Naive thymus-derived CD4-positive, alpha-beta T cell (primary cell): ENCODE measurements at regions not wholly inside any gene's neighbourhood (a gene's known extent, or its start where the extent isn't known, plus 50 kb on each side); places are given as distances from the start of the nearest gene placed in this dataset.

ENCODE experiments used
- ATAC-seq: fragments of 150-1000 bp; cut with Tn5 transposase; 2 replicates; pipeline ENCODE4 v1.10.0; 2021; ENCODE audit warnings: mild to moderate bottlenecking, moderate library complexity
- CTCF ChIA-PET: fragments of 350-600 bp; sonication (Branson Sonifier 250); formaldehyde crosslinking; loops from one replicate; lab custom pipeline; 2021; ENCODE audit warnings: antibody characterized with exemption; lab: Charles Lee
- POLR2A ChIA-PET: fragments of 350-600 bp; sonication (Branson Sonifier 250); formaldehyde crosslinking; loops from one replicate; lab custom pipeline; 2021; ENCODE audit warnings: antibody characterized with exemption, inconsistent platforms; lab: Charles Lee
- DNase-seq, 9 donors: peaks; one replicate each; pipeline versions ENCODE4 v3.0.0 to v3.0.0-alpha.2; 2020 to 2022; ENCODE audit warnings: mixed read lengths in 1 of 9
- H3K27ac ChIP-seq: one replicate; pipeline ENCODE4 v1.7.0; 2013; ENCODE audit warnings: mild to moderate bottlenecking, low read depth, low read length, moderate library complexity
- H3K27me3 ChIP-seq, 2 donors: one replicate each; pipeline ENCODE4 v1.7.0; 2013; ENCODE audit warnings: low read length in 2 of 2, mild to moderate bottlenecking in 2 of 2, moderate library complexity in 2 of 2; ENCODE audit not compliant: control insufficient read depth in 2 of 2, insufficient read depth in 2 of 2
- H3K36me3 ChIP-seq, 3 experiments: 1 replicate in 2 of 3; 2 replicates in 1 of 3; pipeline ENCODE4 v1.7.0; 2013; ENCODE audit warnings: low read length in 3 of 3, mild to moderate bottlenecking in 3 of 3, moderate library complexity in 1 of 3; ENCODE audit not compliant: insufficient read depth in 3 of 3, control insufficient read depth in 2 of 3
- H3K4me1 ChIP-seq, 2 donors: one replicate each; pipeline ENCODE4 v1.7.0; 2013; ENCODE audit warnings: low read length in 2 of 2, mild to moderate bottlenecking in 2 of 2, moderate library complexity in 1 of 2; ENCODE audit not compliant: control insufficient read depth in 2 of 2, insufficient read depth in 2 of 2
- H3K4me3 ChIP-seq: 2 replicates; pipeline ENCODE4 v1.7.0; 2013; ENCODE audit warnings: mild to moderate bottlenecking, low read length
- H3K9me3 ChIP-seq, 3 experiments: 1 replicate in 2 of 3; 2 replicates in 1 of 3; pipeline ENCODE4 v1.7.0; 2013; ENCODE audit warnings: low read length in 3 of 3; ENCODE audit not compliant: control insufficient read depth in 2 of 3
- H3K27ac Mint-ChIP-seq, 9 donors: one replicate each; pipeline ENCODE4 v1.8.0; 2020 to 2022; ENCODE audit warnings: mixed read lengths in 9 of 9, mild to moderate bottlenecking in 8 of 9, moderate library complexity in 5 of 9, inconsistent platforms in 2 of 9
- H3K27me3 Mint-ChIP-seq, 5 donors: one replicate each; pipeline ENCODE4 v1.8.0; 2021 to 2022; ENCODE audit warnings: mixed read lengths in 5 of 5, mild to moderate bottlenecking in 1 of 5
- H3K36me3 Mint-ChIP-seq, 5 donors: one replicate each; pipeline ENCODE4 v1.8.0; 2020 to 2022; ENCODE audit warnings: mixed read lengths in 5 of 5, mild to moderate bottlenecking in 3 of 5, inconsistent platforms in 1 of 5
- H3K4me1 Mint-ChIP-seq, 7 donors: one replicate each; pipeline ENCODE4 v1.8.0; 2020 to 2022; ENCODE audit warnings: mixed read lengths in 7 of 7, mild to moderate bottlenecking in 3 of 7, inconsistent platforms in 1 of 7
- H3K4me3 Mint-ChIP-seq, 10 donors: one replicate each; pipeline ENCODE4 v1.8.0; 2020 to 2022; ENCODE audit warnings: mild to moderate bottlenecking in 10 of 10, mixed read lengths in 10 of 10, moderate library complexity in 6 of 10, inconsistent platforms in 2 of 10
- H3K9me3 Mint-ChIP-seq, 11 donors: one replicate each; pipeline ENCODE4 v1.8.0; 2020 to 2022; ENCODE audit warnings: mixed read lengths in 11 of 11, mild to moderate bottlenecking in 4 of 11, inconsistent platforms in 1 of 11, moderate library complexity in 1 of 11
- intact Hi-C, 2 donors: fragments of 100-400 bp; cut with micrococcal nuclease; formaldehyde crosslinking; loops; one replicate each; pipeline ENCODE4 v1.15.1; 2023

GRCh38 chr16:6160871-6161270 lies 1063.3 kb upstream of the EEF2KMT start:
- ATAC-seq (no peak), DNase-seq (no peak)
- Histone ChIP-seq H3K9me3 (no peaks in the 10 kb centered on the region), H3K27ac (no peak overlapping the region), H3K4me1 (no peaks in the 10 kb centered on the region), H3K4me3 (no peak overlapping the region), H3K36me3 (no peaks in the 10 kb centered on the region), H3K27me3 (no peaks in the 10 kb centered on the region)
- no peak overlapping the region for H3K4me3 Mint-ChIP-seq
- H3K36me3 Mint-ChIP-seq, result peaks cover 0 to 1% (median 0%) of the 10 kb centered on the region in 5 donors
- intact Hi-C loops, result no loop called here
- POLR2A ChIA-PET, result no interaction called here
- CTCF ChIA-PET, result no interaction called here
- no peaks in the 10 kb centered on the region for H3K4me1 Mint-ChIP-seq
- no peaks in the 10 kb centered on the region for H3K27me3 Mint-ChIP-seq
- peaks cover 4 to 12% (median 6%) of the 10 kb centered on the region in 11 donors for H3K9me3 Mint-ChIP-seq
- no peak overlapping the region for H3K27ac Mint-ChIP-seq

GRCh38 chr16:6160303-6160702 lies 1062.7 kb upstream of the EEF2KMT start:
- ATAC-seq, result no peak
- Mint-ChIP-seq H3K9me3 (peaks cover 3 to 12% (median 6%) of the 10 kb centered on the region in 11 donors), H3K36me3 (peaks cover 0 to 1% (median 0%) of the 10 kb centered on the region in 5 donors), H3K27me3 (no peaks in the 10 kb centered on the region), H3K4me3 (no peak overlapping the region), H3K27ac (no peak overlapping the region), H3K4me1 (no peaks in the 10 kb centered on the region)
- Histone ChIP-seq H3K27me3 (no peaks in the 10 kb centered on the region), H3K4me3 (no peak overlapping the region), H3K27ac (no peak overlapping the region), H3K9me3 (no peaks in the 10 kb centered on the region), H3K36me3 (no peaks in the 10 kb centered on the region), H3K4me1 (no peaks in the 10 kb centered on the region)
- CTCF ChIA-PET, result no interaction called here
- POLR2A ChIA-PET, result no interaction called here
- no peak for DNase-seq
- intact Hi-C loops, result no loop called here

GRCh38 chr16:6157806-6158205 lies 1060.2 kb upstream of the EEF2KMT start:
- ChIA-PET CTCF (no interaction called here), POLR2A (no interaction called here)
- Histone ChIP-seq H3K9me3 (peaks cover 0 to 4% (median 0%) of the 10 kb centered on the region in 3 experiments), H3K36me3 (no peaks in the 10 kb centered on the region), H3K27ac (no peak overlapping the region), H3K4me1 (no peaks in the 10 kb centered on the region), H3K27me3 (no peaks in the 10 kb centered on the region), H3K4me3 (no peak overlapping the region)
- H3K36me3 Mint-ChIP-seq, result peaks cover 0 to 1% (median 0%) of the 10 kb centered on the region in 5 donors
- no peak overlapping the region for H3K4me3 Mint-ChIP-seq
- ATAC-seq (no peak), DNase-seq (no peak)
- H3K4me1 Mint-ChIP-seq, result no peaks in the 10 kb centered on the region
- peaks cover 3 to 16% (median 6%) of the 10 kb centered on the region in 11 donors for H3K9me3 Mint-ChIP-seq
- H3K27me3 Mint-ChIP-seq, result no peaks in the 10 kb centered on the region
- intact Hi-C loops, result no loop called here
- no peak overlapping the region for H3K27ac Mint-ChIP-seq

GRCh38 chr16:6155271-6155670 lies 1057.7 kb upstream of the EEF2KMT start:
- H3K9me3 ChIP-seq, result peaks cover 0 to 4% (median 0%) of the 10 kb centered on the region in 3 experiments
- Mint-ChIP-seq H3K27ac (no peak overlapping the region), H3K4me3 (no peak overlapping the region), H3K27me3 (no peaks in the 10 kb centered on the region), H3K9me3 (peaks cover 0 to 15% (median 4%) of the 10 kb centered on the region in 11 donors), H3K36me3 (no peaks in the 10 kb centered on the region), H3K4me1 (no peaks in the 10 kb centered on the region)
- intact Hi-C loops, result no loop called here
- ChIA-PET CTCF (no interaction called here), POLR2A (no interaction called here)
- no peak overlapping the region for H3K27ac ChIP-seq
- no peaks in the 10 kb centered on the region for H3K27me3 ChIP-seq
- no peak for DNase-seq
- ATAC-seq, result no peak
- no peak overlapping the region for H3K4me3 ChIP-seq
- H3K36me3 ChIP-seq, result no peaks in the 10 kb centered on the region
- no peaks in the 10 kb centered on the region for H3K4me1 ChIP-seq

- POLR2A ChIA-PET, result no interaction called here
- H3K36me3 Mint-ChIP-seq, result no peaks in the 10 kb centered on the region
- CTCF ChIA-PET, result no interaction called here
Measured at GRCh38 chr16:6153901-6154300, 1056.3 kb upstream of the EEF2KMT start.

GRCh38 chr16:6149031-6149430 lies 1051.4 kb upstream of the EEF2KMT start:
- H3K4me1 Mint-ChIP-seq, result no peaks in the 10 kb centered on the region
- no peak overlapping the region for H3K4me3 Mint-ChIP-seq
- ChIA-PET POLR2A (no interaction called here), CTCF (no interaction called here)
- H3K9me3 Mint-ChIP-seq, result peaks cover 2 to 34% (median 7%) of the 10 kb centered on the region in 11 donors
- no peak overlapping the region for H3K27ac Mint-ChIP-seq
- no peak overlapping the region for H3K27ac ChIP-seq
- H3K9me3 ChIP-seq, result peaks cover 0 to 5% (median 0%) of the 10 kb centered on the region in 3 experiments
- no peaks in the 10 kb centered on the region for H3K4me1 ChIP-seq
- H3K36me3 ChIP-seq, result no peaks in the 10 kb centered on the region
- intact Hi-C loops, result no loop called here
- ATAC-seq, result no peak
- H3K27me3 ChIP-seq, result no peaks in the 10 kb centered on the region
- no peak overlapping the region for H3K4me3 ChIP-seq
- no peak for DNase-seq
- H3K27me3 Mint-ChIP-seq, result no peaks in the 10 kb centered on the region
- no peaks in the 10 kb centered on the region for H3K36me3 Mint-ChIP-seq

More at GRCh38 chr16:6153901-6154300, 1056.3 kb upstream of the EEF2KMT start:
- peaks cover 0 to 13% (median 3%) of the 10 kb centered on the region in 11 donors for H3K9me3 Mint-ChIP-seq
- no peak overlapping the region for H3K27ac Mint-ChIP-seq
- H3K4me1 Mint-ChIP-seq, result no peaks in the 10 kb centered on the region
- Histone ChIP-seq H3K9me3 (peaks cover 0 to 4% (median 0%) of the 10 kb centered on the region in 3 experiments), H3K27ac (no peak overlapping the region), H3K4me3 (no peak overlapping the region), H3K36me3 (no peaks in the 10 kb centered on the region), H3K4me1 (no peaks in the 10 kb centered on the region), H3K27me3 (no peaks in the 10 kb centered on the region)
- DNase-seq (no peak), ATAC-seq (no peak)
- H3K4me3 Mint-ChIP-seq, result no peak overlapping the region
- intact Hi-C loops, result no loop called here
- no peaks in the 10 kb centered on the region for H3K27me3 Mint-ChIP-seq

- ChIA-PET CTCF (no interaction called here), POLR2A (no interaction called here)
- intact Hi-C loops, result no loop called here
- H3K9me3 ChIP-seq, result peaks cover 0 to 5% (median 0%) of the 10 kb centered on the region in 3 experiments
- no peaks in the 10 kb centered on the region for H3K36me3 ChIP-seq
- Mint-ChIP-seq H3K27ac (no peak overlapping the region), H3K27me3 (no peaks in the 10 kb centered on the region), H3K36me3 (no peaks in the 10 kb centered on the region), H3K9me3 (peaks cover 2 to 34% (median 7%) of the 10 kb centered on the region in 11 donors), H3K4me1 (no peaks in the 10 kb centered on the region), H3K4me3 (no peak overlapping the region)
- ATAC-seq, result no peak
- DNase-seq, result no peak
- H3K4me3 ChIP-seq, result no peak overlapping the region
- no peak overlapping the region for H3K27ac ChIP-seq
- no peaks in the 10 kb centered on the region for H3K4me1 ChIP-seq
- H3K27me3 ChIP-seq, result no peaks in the 10 kb centered on the region
Measured at GRCh38 chr16:6148361-6148760, 1050.8 kb upstream of the EEF2KMT start.
